A673 (cell line): ENCODE measurements at regions not wholly inside any gene's neighbourhood (a gene's known extent, or its start where the extent isn't known, plus 50 kb on each side); places are given as distances from the start of the nearest gene placed in this dataset.
"Not testable (repeated sequence)": the region's sequence is repeated elsewhere in the genome, so short reads cannot be mapped to it uniquely, and the experiment has no call there.

Source experiments
- BruUV-seq: library from RNA; stranded (reverse); fragments of 400-500 nt; replicated peaks from 2 replicates; lab custom pipeline; 2021; lab: Mats Ljungman, UMichigan
- CTCF ChIA-PET: fragments of 300-600 bp; sonication (Branson Sonifier 250); formaldehyde crosslinking; loops from one replicate; lab custom pipeline; 2022; ENCODE audit warnings: antibody characterized with exemption; lab: Charles Lee
- POLR2A ChIA-PET: fragments of 300-600 bp; sonication (Branson Sonifier 250); formaldehyde crosslinking; loops from one replicate; lab custom pipeline; 2022; ENCODE audit warnings: antibody characterized with exemption; ENCODE audit not compliant: low non-redundant PET; lab: Charles Lee
- DNase-seq: peaks from one replicate; pipeline ENCODE4 v3.0.0-alpha.2; 2015; ENCODE audit warnings: low spot score
- H3K27ac ChIP-seq: fragments of 200-600 bp; sonication (generic); 2 replicates; pipeline ENCODE4 v1.5.1; 2016; ENCODE audit warnings: mixed run types, low read depth, mild to moderate bottlenecking, mixed read lengths, antibody characterized with exemption, low read length; ENCODE audit not compliant: poor library complexity, severe bottlenecking
- H3K27me3 ChIP-seq: fragments of 200-600 bp; sonication (generic); replicated peaks from 2 replicates; pipeline ENCODE4 v1.6.1; 2017; ENCODE audit warnings: mixed run types, low read depth, mild to moderate bottlenecking, mixed read lengths, antibody characterized with exemption, low read length; ENCODE audit not compliant: insufficient read depth, poor library complexity
- H3K36me3 ChIP-seq: fragments of 200-600 bp; sonication (generic); 2 replicates; pipeline ENCODE4 v1.6.1; 2016; ENCODE audit warnings: mixed run types, mild to moderate bottlenecking, mixed read lengths, antibody characterized with exemption, low read length; ENCODE audit not compliant: insufficient read depth, poor library complexity, severe bottlenecking
- H3K4me1 ChIP-seq: fragments of 200-600 bp; sonication (generic); 2 replicates; pipeline ENCODE4 v1.6.1; 2017; ENCODE audit warnings: mixed run types, mild to moderate bottlenecking, mixed read lengths, antibody characterized with exemption, low read length; ENCODE audit not compliant: insufficient read depth, poor library complexity, severe bottlenecking
- H3K4me3 ChIP-seq: fragments of 200-600 bp; sonication (generic); 2 replicates; pipeline ENCODE4 v1.5.1; 2016; ENCODE audit warnings: low read depth, mixed run types, mild to moderate bottlenecking, mixed read lengths, low read length; ENCODE audit not compliant: poor library complexity, severe bottlenecking
- H3K9me3 ChIP-seq: fragments of 200-600 bp; sonication (generic); 2 replicates; pipeline ENCODE4 v1.6.1; 2016; ENCODE audit warnings: mixed run types, low read depth, mild to moderate bottlenecking, mixed read lengths, antibody characterized with exemption, low read length; ENCODE audit not compliant: poor library complexity, severe bottlenecking
- EZH2 ChIP-seq: fragments of 200-600 bp; sonication (generic); IDR thresholded peaks from 2 replicates; pipeline ENCODE4 v1.6.1; 2017; ENCODE audit warnings: borderline replicate concordance, low read depth, mild to moderate bottlenecking, mixed read lengths, antibody characterized with exemption, low read length; ENCODE audit not compliant: poor library complexity, severe bottlenecking
- intact Hi-C: fragments of 100-400 bp; cut with micrococcal nuclease; formaldehyde crosslinking; loops from one replicate; pipeline ENCODE4 v1.10.0; 2022; ENCODE audit not compliant: unreplicated experiment
- TF ChIP-seq, protein P1 (sequence below): fragments of 300-800, 200-600 bp; sonication (generic); conservative IDR thresholded peaks from 2 replicates; pipeline ENCODE4 v1.5.1; 2017; ENCODE audit warnings: low read depth, mild to moderate bottlenecking, antibody characterized with exemption, low read length, moderate library complexity, mixed read lengths

DNA sequence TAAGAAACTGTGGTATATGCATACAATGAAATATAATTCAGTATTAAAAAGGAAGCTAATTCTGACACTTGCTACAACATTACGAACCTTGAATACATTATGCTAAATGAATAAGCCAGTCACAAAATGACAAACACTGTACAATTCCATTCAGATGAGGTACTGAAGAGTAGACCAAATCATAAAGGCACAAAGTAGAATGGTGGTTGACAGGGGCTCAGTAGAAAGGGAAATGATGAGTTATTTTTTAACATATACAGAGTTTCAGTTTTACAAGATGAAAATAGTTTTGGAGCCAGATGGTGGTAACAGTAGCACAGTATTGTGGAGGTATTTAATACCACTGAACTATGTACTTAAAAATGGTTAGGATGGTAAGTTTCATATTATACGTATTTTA lies 254.6 kb upstream of the RBMS3 start:
- CTCF ChIA-PET = no interaction called here
- H3K27me3 ChIP-seq = no peaks in the 10 kb centered on the region
- TF ChIP-seq EZH2 = no peak
- TF ChIP-seq, protein P1, sequence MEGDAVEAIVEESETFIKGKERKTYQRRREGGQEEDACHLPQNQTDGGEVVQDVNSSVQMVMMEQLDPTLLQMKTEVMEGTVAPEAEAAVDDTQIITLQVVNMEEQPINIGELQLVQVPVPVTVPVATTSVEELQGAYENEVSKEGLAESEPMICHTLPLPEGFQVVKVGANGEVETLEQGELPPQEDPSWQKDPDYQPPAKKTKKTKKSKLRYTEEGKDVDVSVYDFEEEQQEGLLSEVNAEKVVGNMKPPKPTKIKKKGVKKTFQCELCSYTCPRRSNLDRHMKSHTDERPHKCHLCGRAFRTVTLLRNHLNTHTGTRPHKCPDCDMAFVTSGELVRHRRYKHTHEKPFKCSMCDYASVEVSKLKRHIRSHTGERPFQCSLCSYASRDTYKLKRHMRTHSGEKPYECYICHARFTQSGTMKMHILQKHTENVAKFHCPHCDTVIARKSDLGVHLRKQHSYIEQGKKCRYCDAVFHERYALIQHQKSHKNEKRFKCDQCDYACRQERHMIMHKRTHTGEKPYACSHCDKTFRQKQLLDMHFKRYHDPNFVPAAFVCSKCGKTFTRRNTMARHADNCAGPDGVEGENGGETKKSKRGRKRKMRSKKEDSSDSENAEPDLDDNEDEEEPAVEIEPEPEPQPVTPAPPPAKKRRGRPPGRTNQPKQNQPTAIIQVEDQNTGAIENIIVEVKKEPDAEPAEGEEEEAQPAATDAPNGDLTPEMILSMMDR = no peak
- H3K4me1 ChIP-seq = no peaks in the 10 kb centered on the region
- no peak overlapping the region for H3K27ac ChIP-seq
- POLR2A ChIA-PET = no interaction called here
- no peaks in the 10 kb centered on the region for H3K36me3 ChIP-seq
- no peak overlapping the region for H3K4me3 ChIP-seq
- no TSS peak for BruUV-seq
- intact Hi-C loops = no loop called here
- H3K9me3 ChIP-seq = no peaks in the 10 kb centered on the region
- DNase-seq = no peak

DNA sequence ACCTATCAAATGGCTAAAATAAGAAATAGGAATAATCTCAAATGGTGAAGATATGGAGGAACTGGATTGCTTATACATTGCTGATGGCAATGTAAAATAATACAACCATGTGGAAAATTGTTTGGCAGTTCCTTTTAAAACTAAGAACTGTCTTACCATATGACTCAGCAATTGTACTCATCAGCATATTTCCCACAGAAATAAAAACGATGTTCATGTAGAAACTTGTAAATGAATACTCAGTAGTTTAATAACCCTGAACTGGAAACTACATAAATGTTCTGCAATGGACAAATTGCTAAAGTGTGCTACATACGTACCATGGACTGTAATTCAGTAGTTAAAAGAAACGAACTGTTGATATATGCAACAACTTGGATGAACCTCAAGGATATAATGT lies 253.9 kb upstream of the RBMS3 start:
- Histone ChIP-seq H3K9me3 (no peaks in the 10 kb centered on the region), H3K27me3 (no peaks in the 10 kb centered on the region), H3K27ac (no peak overlapping the region), H3K4me1 (no peaks in the 10 kb centered on the region), H3K4me3 (no peak overlapping the region), H3K36me3 (no peaks in the 10 kb centered on the region)
- intact Hi-C loops = no loop called here
- DNase-seq = no peak
- BruUV-seq = no TSS peak
- TF ChIP-seq EZH2 = no peak
- TF ChIP-seq, protein P1 = no peak
- CTCF ChIA-PET = no interaction called here
- POLR2A ChIA-PET = no interaction called here

DNA sequence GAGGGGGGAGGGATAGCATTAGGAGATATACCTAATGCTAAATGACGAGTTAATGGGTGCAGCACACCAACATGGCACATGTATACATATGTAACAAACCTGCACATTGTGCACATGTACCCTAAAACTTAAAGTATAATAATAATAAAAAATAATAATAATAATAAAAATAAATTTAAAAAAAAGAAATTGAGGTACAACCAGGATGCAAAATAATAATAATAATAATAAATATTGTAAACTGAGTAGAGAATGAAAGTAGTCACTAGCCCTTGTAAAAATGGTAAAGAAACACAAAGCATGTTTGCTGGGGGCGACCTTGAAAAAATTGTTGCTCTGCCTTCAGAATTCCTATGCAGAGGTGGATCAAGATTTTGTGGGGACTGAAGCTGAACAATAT lies 249.7 kb upstream of the RBMS3 start:
- H3K27me3 ChIP-seq, intact Hi-C loops, BruUV-seq, H3K4me3 ChIP-seq, H3K36me3 ChIP-seq, DNase-seq, POLR2A ChIA-PET, CTCF ChIA-PET, H3K9me3 ChIP-seq, H3K27ac ChIP-seq, H3K4me1 ChIP-seq: not testable (repeated sequence)

DNA sequence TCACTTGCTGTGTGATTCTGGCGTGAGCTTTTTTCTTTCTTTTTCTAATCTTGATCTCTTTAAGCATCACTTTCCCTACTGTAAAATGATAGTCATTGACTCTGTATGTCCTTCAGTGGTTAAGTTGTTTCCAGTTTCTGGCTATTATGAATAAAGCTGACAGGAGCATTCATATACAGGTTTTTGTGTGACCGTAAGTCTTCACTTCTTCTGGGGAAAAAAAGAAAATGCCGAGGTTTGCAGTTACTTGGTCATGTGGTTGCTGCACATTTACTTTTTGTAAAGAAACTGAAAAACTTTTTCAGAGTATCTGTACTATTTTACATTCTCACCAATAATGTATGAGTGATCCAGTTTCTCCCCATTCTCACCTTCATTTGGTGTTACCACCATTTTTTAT lies 247.4 kb upstream of the RBMS3 start:
- POLR2A ChIA-PET = no interaction called here
- Histone ChIP-seq H3K9me3 (peaks cover 2% of the 10 kb centered on the region), H3K4me1 (peaks cover 12% of the 10 kb centered on the region), H3K27ac (no peak overlapping the region), H3K27me3 (no peaks in the 10 kb centered on the region), H3K4me3 (no peak overlapping the region), H3K36me3 (no peaks in the 10 kb centered on the region)
- CTCF ChIA-PET = no interaction called here
- intact Hi-C loops = no loop called here
- no peak for DNase-seq
- no TSS peak for BruUV-seq
- TF ChIP-seq, protein P1 = no peak
- TF ChIP-seq EZH2 = no peak
